Stimulated activated CD4-positive, alpha-beta T cell treated with anti-CD3 and anti-CD28 coated beads, Interleukin-15, amount 100 ng/mL, for 48 hours (primary cell): ENCODE measurements at regions not wholly inside any gene's neighbourhood (a gene's known extent, or its start where the extent isn't known, plus 50 kb on each side); places are given as distances from the start of the nearest gene placed in this dataset.

ENCODE experiments used
- DNase-seq, 2 donors: peaks; one replicate each; pipeline ENCODE4 v3.0.0-alpha.2; 2020; ENCODE audit warnings: low read depth in 2 of 2

GRCh38 chr3:158970006-158970405 is 168.2 kb downstream of the MFSD1 start:
- DNase-seq: no peak

- no peak for DNase-seq
Measured at GRCh38 chr3:158974904-158975303, 173.1 kb downstream of the MFSD1 start.

- no peak for DNase-seq
Measured at GRCh38 chr3:158976966-158977365, 175.1 kb downstream of the MFSD1 start.

- DNase-seq: no peak
Measured at GRCh38 chr3:158977497-158977896, 175.6 kb downstream of the MFSD1 start.

- DNase-seq: no peak
Measured at GRCh38 chr3:158983216-158984099, 181.6 kb downstream of the MFSD1 start.

- DNase-seq: no peak
Measured at GRCh38 chr3:158991146-158991705, 189.4 kb downstream of the MFSD1 start.

GRCh38 chr3:158992463-158992862 is 190.6 kb downstream of the MFSD1 start:
- DNase-seq: no peak

GRCh38 chr3:158994386-158994785 is 192.5 kb downstream of the MFSD1 start:
- no peak for DNase-seq

- DNase-seq: no peak
Measured at GRCh38 chr3:159001711-159002110, 199.9 kb downstream of the MFSD1 start.

- no peak for DNase-seq
Measured at GRCh38 chr3:159005137-159005536, 203.3 kb downstream of the MFSD1 start.

- no peak for DNase-seq
Measured at GRCh38 chr3:159007331-159007730, 205.5 kb downstream of the MFSD1 start.

- no peak for DNase-seq
Measured at GRCh38 chr3:159008401-159008800, 206.5 kb downstream of the MFSD1 start.

- DNase-seq: no peak
Measured at GRCh38 chr3:159018341-159018740, 216.5 kb downstream of the MFSD1 start.

- DNase-seq: no peak
Measured at GRCh38 chr3:159025733-159026132, 223.9 kb downstream of the MFSD1 start.

GRCh38 chr3:159026510-159026909 is 224.7 kb downstream of the MFSD1 start:
- DNase-seq: no peak

- DNase-seq: no peak
Measured at GRCh38 chr3:159028706-159029105, 226.9 kb downstream of the MFSD1 start.

GRCh38 chr3:159029306-159030026 is 227.6 kb downstream of the MFSD1 start:
- no peak for DNase-seq

- DNase-seq: no peak
Measured at GRCh38 chr3:159030138-159030670, 228.3 kb downstream of the MFSD1 start.

GRCh38 chr3:159030886-159031679 is 229.2 kb downstream of the MFSD1 start:
- no peak for DNase-seq

GRCh38 chr3:159032311-159032710 is 230.5 kb downstream of the MFSD1 start:
- no peak for DNase-seq

- no peak for DNase-seq
Measured at GRCh38 chr3:159038405-159038804, 236.6 kb downstream of the MFSD1 start.

GRCh38 chr3:159039286-159039685 is 237.4 kb downstream of the MFSD1 start:
- DNase-seq: no peak
